Activated CD8-positive, alpha-beta memory T cell treated with anti-CD3 and anti-CD28 coated beads, Interleukin-2, amount 10 ng/mL, durations not matched to agents 7 days and 5 days (primary cell): ENCODE measurements at regions not wholly inside any gene's neighbourhood (a gene's known extent, or its start where the extent isn't known, plus 50 kb on each side); places are given as distances from the start of the nearest gene placed in this dataset.

Source experiments
- ATAC-seq: fragments of 150-1000 bp; cut with Tn5 transposase; one replicate; pipeline ENCODE4 v1.10.0; 2021; ENCODE audit warnings: moderate library complexity
- CTCF ChIA-PET: fragments of 350-600 bp; sonication (Branson Sonifier 250); formaldehyde crosslinking; loops from one replicate; lab custom pipeline; 2021; ENCODE audit warnings: antibody characterized with exemption; lab: Charles Lee
- DNase-seq: peaks from one replicate; pipeline ENCODE4 v3.0.0-alpha.2; 2020
- H3K27ac Mint-ChIP-seq: one replicate; pipeline ENCODE4 v1.8.0; 2021; ENCODE audit warnings: mild to moderate bottlenecking, mixed read lengths
- H3K27me3 Mint-ChIP-seq: one replicate; pipeline ENCODE4 v1.8.0; 2021; ENCODE audit warnings: mixed read lengths
- H3K36me3 Mint-ChIP-seq: one replicate; pipeline ENCODE4 v1.8.0; 2021; ENCODE audit warnings: mild to moderate bottlenecking, mixed read lengths
- H3K4me1 Mint-ChIP-seq: one replicate; pipeline ENCODE4 v1.8.0; 2021; ENCODE audit warnings: mixed read lengths
- H3K4me3 Mint-ChIP-seq: one replicate; pipeline ENCODE4 v1.8.0; 2021; ENCODE audit warnings: mild to moderate bottlenecking, moderate library complexity, mixed read lengths
- H3K9me3 Mint-ChIP-seq: one replicate; pipeline ENCODE4 v1.8.0; 2022; ENCODE audit warnings: low read depth, mixed read lengths

- Mint-ChIP-seq H3K27ac (no peak overlapping the region), H3K4me1 (no peaks in the 10 kb centered on the region), H3K27me3 (peaks cover 32% of the 10 kb centered on the region), H3K9me3 (no peaks in the 10 kb centered on the region), H3K36me3 (no peaks in the 10 kb centered on the region), H3K4me3 (no peak overlapping the region)
- no peak for DNase-seq
- ATAC-seq: no peak
- CTCF ChIA-PET: no interaction called here
Observed at GRCh38 chr20:41672282-41672681, 54.1 kb upstream of the CHD6 start.

- ATAC-seq (no peak), DNase-seq (no peak)
- Mint-ChIP-seq H3K36me3 (no peaks in the 10 kb centered on the region), H3K9me3 (no peaks in the 10 kb centered on the region), H3K4me1 (no peaks in the 10 kb centered on the region), H3K27ac (no peak overlapping the region), H3K4me3 (no peak overlapping the region), H3K27me3 (peaks cover 26% of the 10 kb centered on the region)
- CTCF ChIA-PET: no interaction called here
Observed at GRCh38 chr20:41671143-41671542, 53.0 kb upstream of the CHD6 start.

- no peak for ATAC-seq
- no peak overlapping the region for H3K27ac Mint-ChIP-seq
- H3K4me1 Mint-ChIP-seq: no peaks in the 10 kb centered on the region
- no peaks in the 10 kb centered on the region for H3K9me3 Mint-ChIP-seq
- H3K4me3 Mint-ChIP-seq: no peak overlapping the region
- peaks cover 22% of the 10 kb centered on the region for H3K27me3 Mint-ChIP-seq
- H3K36me3 Mint-ChIP-seq: no peaks in the 10 kb centered on the region
- no peak for DNase-seq
- CTCF ChIA-PET: no interaction called here
Observed at GRCh38 chr20:41670631-41671030, 52.5 kb upstream of the CHD6 start.

DNA sequence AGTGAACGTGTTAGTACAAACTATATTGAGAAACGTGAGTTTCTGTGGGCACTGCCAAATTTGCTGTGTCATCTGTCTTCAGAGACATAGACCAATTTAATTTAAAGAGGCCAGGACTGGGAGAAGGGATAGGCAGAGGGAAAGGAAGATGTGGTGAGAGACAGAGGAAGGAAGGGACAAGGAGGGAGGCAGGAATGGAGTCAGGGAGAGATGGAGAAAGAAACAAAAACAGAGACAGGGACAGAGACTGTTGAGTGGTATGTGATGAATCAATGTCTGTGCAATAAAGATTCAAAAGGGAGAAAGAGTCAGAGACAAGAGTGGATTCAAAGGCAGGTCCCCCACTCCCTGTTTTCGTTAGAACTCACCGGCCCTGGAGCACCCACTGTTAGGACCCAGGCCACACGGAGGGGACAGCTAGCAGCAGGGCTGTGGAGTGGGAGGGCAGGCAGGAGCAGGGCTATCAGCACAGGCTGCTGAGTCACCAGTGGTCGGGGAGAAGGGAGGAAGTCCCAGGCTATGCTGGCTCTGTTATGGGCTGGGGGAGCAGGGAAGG is 51.6 kb upstream of the CHD6 start:
- no peak for DNase-seq

GRCh38 chr20:41668057-41668749 is 50.0 kb upstream of the CHD6 start:
- ATAC-seq (no peak), DNase-seq (no peak)
- CTCF ChIA-PET: no interaction called here
- no peaks in the 10 kb centered on the region for H3K9me3 Mint-ChIP-seq
- H3K4me1 Mint-ChIP-seq: no peaks in the 10 kb centered on the region
- peaks cover 21% of the 10 kb centered on the region for H3K27me3 Mint-ChIP-seq
- no peaks in the 10 kb centered on the region for H3K36me3 Mint-ChIP-seq
- no peak overlapping the region for H3K4me3 Mint-ChIP-seq
- H3K27ac Mint-ChIP-seq: no peak overlapping the region

More for the DNA sequence above, 51.6 kb upstream of the CHD6 start:
- CTCF ChIA-PET: no interaction called here
- Mint-ChIP-seq H3K27me3 (peaks cover 19% of the 10 kb centered on the region), H3K36me3 (no peaks in the 10 kb centered on the region), H3K4me1 (no peaks in the 10 kb centered on the region), H3K27ac (no peak overlapping the region), H3K9me3 (no peaks in the 10 kb centered on the region), H3K4me3 (no peak overlapping the region)
- ATAC-seq: no peak
